IMR-90 (cell line): ENCODE measurements at regions not wholly inside any gene's neighbourhood (a gene's known extent, or its start where the extent isn't known, plus 50 kb on each side); places are given as distances from the start of the nearest gene placed in this dataset.

Experiments
- ATAC-seq: fragments of 200-7000 bp; cut with Tn5 transposase; 2 replicates; pipeline ENCODE4 v1.9.1; 2020; ENCODE audit warnings: low read depth, mild to moderate bottlenecking, moderate library complexity
- BruUV-seq: library from RNA; stranded (reverse); fragments of 400-500 nt; replicated peaks from 2 replicates; lab custom pipeline; 2021; lab: Mats Ljungman, UMichigan
- CTCF ChIA-PET: fragments of 300-600 bp; formaldehyde crosslinking; extraction: SDS; loops from one replicate; lab custom pipeline; 2021; ENCODE audit warnings: antibody characterized with exemption; lab: Yijun Ruan, JAX
- POLR2A ChIA-PET: fragments of 300-600 bp; sonication (Branson Sonifier 250); formaldehyde crosslinking; loops from one replicate; lab custom pipeline; 2022; ENCODE audit warnings: antibody characterized with exemption; ENCODE audit not compliant: unreplicated experiment; lab: Charles Lee
- DNase-seq: peaks from one replicate; pipeline ENCODE4 v3.0.0; 2013
- H2AFZ ChIP-seq: replicated peaks from 2 replicates; pipeline ENCODE3; 2013; ENCODE audit warnings: low read length, mild to moderate bottlenecking; ENCODE audit not compliant: poor library complexity
- H2AK5ac ChIP-seq: 2 replicates; pipeline ENCODE4 v1.6.1; 2013; ENCODE audit warnings: low read depth, low read length, inconsistent platforms
- H2AK9ac ChIP-seq: replicated peaks from 2 replicates; pipeline ENCODE3; 2013; ENCODE audit warnings: mild to moderate bottlenecking, low read depth, low read length, moderate library complexity; ENCODE audit not compliant: poor library complexity
- H2BK120ac ChIP-seq: 2 replicates; pipeline ENCODE4 v1.6.1; 2013; ENCODE audit warnings: low read depth, low read length, inconsistent platforms
- H2BK15ac ChIP-seq: 3 replicates; pipeline ENCODE4 v1.6.1; 2013; ENCODE audit warnings: low read depth, low read length, inconsistent platforms
- H2BK20ac ChIP-seq: 2 replicates; pipeline ENCODE4 v1.6.1; 2013; ENCODE audit warnings: low read depth, mild to moderate bottlenecking, inconsistent platforms, low read length, moderate library complexity
- H2BK5ac ChIP-seq: 2 replicates; pipeline ENCODE4 v1.6.1; 2013; ENCODE audit warnings: mild to moderate bottlenecking, low read depth, low read length, inconsistent platforms; ENCODE audit not compliant: poor library complexity, severe bottlenecking
- H3K14ac ChIP-seq: replicated peaks from 2 replicates; pipeline ENCODE4 v1.6.1; 2013; ENCODE audit warnings: low read depth, low read length, inconsistent platforms
- H3K18ac ChIP-seq: 2 replicates; pipeline ENCODE4 v1.6.1; 2013; ENCODE audit warnings: low read depth, low read length, control low read depth
- H3K23ac ChIP-seq: 2 replicates; pipeline ENCODE4 v1.6.1; 2013; ENCODE audit warnings: low read depth, low read length, inconsistent platforms
- H3K27ac ChIP-seq: 2 replicates; pipeline ENCODE4 v1.5.1; 2013; ENCODE audit warnings: mild to moderate bottlenecking, control low read depth, low read length; ENCODE audit not compliant: insufficient read depth
- H3K27me3 ChIP-seq: 2 replicates; pipeline ENCODE4 v1.6.1; 2013; ENCODE audit warnings: low read length; ENCODE audit not compliant: control insufficient read depth, insufficient read depth
- H3K36me3 ChIP-seq: 2 replicates; pipeline ENCODE4 v1.6.1; 2013; ENCODE audit warnings: low read length, mixed read lengths; ENCODE audit not compliant: control insufficient read depth, insufficient read depth
- H3K4ac ChIP-seq: 2 replicates; pipeline ENCODE4 v1.6.1; 2013; ENCODE audit warnings: low read depth, low read length, inconsistent platforms
- H3K4me1 ChIP-seq: 2 replicates; pipeline ENCODE4 v1.6.1; 2013; ENCODE audit warnings: low read length, mixed read lengths; ENCODE audit not compliant: control insufficient read depth, insufficient read depth
- H3K4me2 ChIP-seq: 2 replicates; pipeline ENCODE4 v1.6.1; 2013; ENCODE audit warnings: low read depth, mild to moderate bottlenecking, control low read depth, low read length, moderate library complexity
- H3K4me3 ChIP-seq: 2 replicates; pipeline ENCODE4 v1.5.1; 2013; ENCODE audit warnings: low read depth, mild to moderate bottlenecking, control low read depth, low read length, moderate library complexity; ENCODE audit not compliant: insufficient read depth
- H3K56ac ChIP-seq: 2 replicates; pipeline ENCODE4 v1.6.1; 2013; ENCODE audit warnings: low read length, inconsistent platforms; ENCODE audit not compliant: insufficient read depth; ENCODE audit errors: extremely low read depth
- H3K79me1 ChIP-seq, 2 experiments: 2 replicates each; pipeline ENCODE4 v1.6.1; 2013; ENCODE audit warnings: low read length in 2 of 2, inconsistent platforms in 1 of 2, low read depth in 1 of 2
- H3K9ac ChIP-seq: 2 replicates; pipeline ENCODE4 v1.6.1; 2013; ENCODE audit warnings: low read depth, low read length, control low read depth
- H3K9me1 ChIP-seq: 2 replicates; pipeline ENCODE4 v1.6.1; 2013; ENCODE audit warnings: low read length, inconsistent platforms; ENCODE audit not compliant: insufficient read depth
- H3K9me3 ChIP-seq: 2 replicates; pipeline ENCODE4 v1.6.1; 2013; ENCODE audit warnings: low read length; ENCODE audit not compliant: control insufficient read depth, insufficient read depth
- H4K20me1 ChIP-seq: 2 replicates; pipeline ENCODE4 v1.6.1; 2013; ENCODE audit warnings: low read length, inconsistent platforms; ENCODE audit not compliant: insufficient read depth
- H4K5ac ChIP-seq: 2 replicates; pipeline ENCODE4 v1.6.1; 2013; ENCODE audit warnings: mild to moderate bottlenecking, low read depth, low read length, control low read depth
- H4K8ac ChIP-seq, 2 experiments: 2 replicates each; pipeline ENCODE4 v1.6.1; 2013; ENCODE audit warnings: low read depth in 2 of 2, low read length in 2 of 2, control low read depth in 1 of 2, inconsistent platforms in 1 of 2
- H4K91ac ChIP-seq: 2 replicates; pipeline ENCODE4 v1.6.1; 2013; ENCODE audit warnings: low read depth, low read length, inconsistent platforms; ENCODE audit not compliant: insufficient read depth
- BHLHE40 ChIP-seq: fragments of 150-350 bp; IDR thresholded peaks from 2 replicates; pipeline ENCODE4 v1.6.1; 2016; ENCODE audit warnings: mild to moderate bottlenecking, low read depth, low read length
- CEBPB ChIP-seq: IDR thresholded peaks from 2 replicates; pipeline ENCODE4 v1.6.1; 2012; ENCODE audit warnings: low read depth, low read length, improper control_type of control experiment
- CHD1 ChIP-seq: IDR thresholded peaks from 2 replicates; pipeline ENCODE4 v1.6.1; 2012; ENCODE audit warnings: low read depth, low read length, improper control_type of control experiment
- CTCF ChIP-seq: conservative IDR thresholded peaks from 2 replicates; pipeline ENCODE4 v1.5.1; 2012; ENCODE audit warnings: mild to moderate bottlenecking, low read depth, low read length, improper control_type of control experiment
- FOS ChIP-seq: fragments of 150-350 bp; IDR thresholded peaks from 2 replicates; pipeline ENCODE4 v1.6.1; 2016; ENCODE audit warnings: low read depth, low read length
- MAFK ChIP-seq: IDR thresholded peaks from 2 replicates; pipeline ENCODE4 v1.6.1; 2012; ENCODE audit warnings: low read depth, low read length, improper control_type of control experiment
- MAZ ChIP-seq: IDR thresholded peaks from 2 replicates; pipeline ENCODE4 v1.6.1; 2012; ENCODE audit warnings: low read depth, mild to moderate bottlenecking, low read length, improper control_type of control experiment, moderate library complexity, borderline replicate concordance
- NFE2L2 ChIP-seq: fragments of 150-350 bp; IDR thresholded peaks from 2 replicates; pipeline ENCODE4 v1.6.1; 2016; ENCODE audit warnings: low read depth, mild to moderate bottlenecking, low read length
- POLR2A ChIP-seq: IDR thresholded peaks from 2 replicates; pipeline ENCODE4 v1.6.1; 2012; ENCODE audit warnings: mild to moderate bottlenecking, low read depth, low read length
- RAD21 ChIP-seq: IDR thresholded peaks from 2 replicates; pipeline ENCODE4 v1.6.1; 2012; ENCODE audit warnings: low read length, improper control_type of control experiment
- RCOR1 ChIP-seq: IDR thresholded peaks from 2 replicates; pipeline ENCODE4 v1.6.1; 2012; ENCODE audit warnings: mild to moderate bottlenecking, low read length, improper control_type of control experiment; ENCODE audit not compliant: insufficient replicate concordance
- RFX5 ChIP-seq: IDR thresholded peaks from 2 replicates; pipeline ENCODE4 v1.8.0; 2012; ENCODE audit warnings: low read depth, mild to moderate bottlenecking, low read length, moderate library complexity
- SMC3 ChIP-seq: fragments of 150-350 bp; IDR thresholded peaks from 2 replicates; pipeline ENCODE4 v1.6.1; 2016; ENCODE audit warnings: low read depth, mild to moderate bottlenecking, antibody characterized with exemption, low read length, moderate library complexity
- USF2 ChIP-seq: fragments of 150-350 bp; IDR thresholded peaks from 2 replicates; pipeline ENCODE4 v1.6.1; 2017; ENCODE audit warnings: mild to moderate bottlenecking, antibody characterized with exemption, low read length, low read depth
- WGBS, 2 experiments: methylation state at CpG; one replicate each; pipeline versions ENCODE4 v1.1.5 to v1.1.7; 2013; ENCODE audit warnings: missing lambda C conversion rate in 2 of 2; ENCODE audit not compliant: insufficient read length in 1 of 2; ENCODE audit errors: extremely low coverage in 2 of 2; 5-methylcytosine and 5-hydroxymethylcytosine counted together
- dilution Hi-C: fragments of 300-500 bp; cut with HindIII; formaldehyde crosslinking; loops from one replicate; pipeline ENCODE4 v1.14.3; 2018; ENCODE audit warnings: low sequenced_read_pairs; ENCODE audit not compliant: unreplicated experiment
- in situ Hi-C: fragments of 300-500 bp; cut with MboI; formaldehyde crosslinking; loops from 3 replicates; pipeline ENCODE4 v1.14.3; 2019; ENCODE audit warnings: low sequenced_read_pairs, inconsistent platforms, mixed read lengths
- intact Hi-C: fragments of 100-400 bp; cut with micrococcal nuclease; formaldehyde crosslinking; loops from 2 replicates; pipeline ENCODE4 v1.10.0; 2022
- TF ChIP-seq, protein P1 (sequence below): fragments of 150-350 bp; IDR thresholded peaks from 2 replicates; pipeline ENCODE4 v1.6.1; 2016; ENCODE audit warnings: low read depth, mild to moderate bottlenecking, low read length, moderate library complexity, borderline replicate concordance

- Histone ChIP-seq H3K14ac (no peak overlapping the region), H2BK120ac (no peak overlapping the region), H2BK5ac (no peak overlapping the region), H3K23ac (no peak overlapping the region), H3K79me1 (peaks cover 7 to 26% of the 10 kb centered on the region in 2 experiments), H2AFZ (no peak overlapping the region), H4K20me1 (peaks cover 5% of the 10 kb centered on the region), H3K56ac (no peak overlapping the region), H2AK5ac (no peak overlapping the region), H3K4me2 (no peak overlapping the region), H3K9me1 (peaks cover 18% of the 10 kb centered on the region), H2BK20ac (no peak overlapping the region), H2BK15ac (no peak overlapping the region), H4K5ac (no peak overlapping the region), H3K4ac (no peak overlapping the region), H3K18ac (no peak overlapping the region), H3K36me3 (peaks cover 87% of the 10 kb centered on the region), H3K27me3 (no peaks in the 10 kb centered on the region), H3K27ac (no peak overlapping the region), H3K9ac (no peak overlapping the region), H3K9me3 (no peaks in the 10 kb centered on the region), H3K4me3 (no peak overlapping the region), H2AK9ac (no peak overlapping the region), H4K8ac (no peak overlapping the region), H4K91ac (no peak overlapping the region), H3K4me1 (0 out of 2 replicates have a peak, but pooled peaks cover 2% of the 10 kb centered on the region)
- intact Hi-C loops, result no loop called here
- dilution Hi-C loops, result no loop called here
- WGBS, 2 experiments, result 100% methylated on average over 27 of the region's 68 CpGs; no CpG with 5 or more reads in 1 of the 2 experiments
- ATAC-seq, result no peak
- POLR2A ChIA-PET, result no interaction called here
- CTCF ChIA-PET, result no interaction called here
- no peak for DNase-seq
- no peak for TF ChIP-seq CEBPB
- no peak for TF ChIP-seq RFX5
- no peak for TF ChIP-seq RCOR1
- TF ChIP-seq POLR2A, result no peak
- TF ChIP-seq CTCF, result no peak
- TF ChIP-seq FOS, result no peak
- no peak for TF ChIP-seq BHLHE40
- TF ChIP-seq CHD1, result no peak
- TF ChIP-seq NFE2L2, result no peak
- no peak for TF ChIP-seq MAZ
- no peak for TF ChIP-seq MAFK
- TF ChIP-seq SMC3, result no peak
- TF ChIP-seq, protein P1, sequence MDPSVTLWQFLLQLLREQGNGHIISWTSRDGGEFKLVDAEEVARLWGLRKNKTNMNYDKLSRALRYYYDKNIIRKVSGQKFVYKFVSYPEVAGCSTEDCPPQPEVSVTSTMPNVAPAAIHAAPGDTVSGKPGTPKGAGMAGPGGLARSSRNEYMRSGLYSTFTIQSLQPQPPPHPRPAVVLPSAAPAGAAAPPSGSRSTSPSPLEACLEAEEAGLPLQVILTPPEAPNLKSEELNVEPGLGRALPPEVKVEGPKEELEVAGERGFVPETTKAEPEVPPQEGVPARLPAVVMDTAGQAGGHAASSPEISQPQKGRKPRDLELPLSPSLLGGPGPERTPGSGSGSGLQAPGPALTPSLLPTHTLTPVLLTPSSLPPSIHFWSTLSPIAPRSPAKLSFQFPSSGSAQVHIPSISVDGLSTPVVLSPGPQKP, result no peak
- no peak for TF ChIP-seq USF2
- no peak for TF ChIP-seq RAD21
- in situ Hi-C loops, result no loop called here
- no TSS peak for BruUV-seq
Measured at GRCh38 chr2:120988051-120988699, 252.5 kb downstream of the GLI2 start.
